Immature natural killer cell (primary cell): ENCODE measurements at regions not wholly inside any gene's neighbourhood (a gene's known extent, or its start where the extent isn't known, plus 50 kb on each side); places are given as distances from the start of the nearest gene placed in this dataset.

Source experiments
- DNase-seq, 3 donors: peaks; one replicate each; pipeline ENCODE4 v3.0.0; 2022; ENCODE audit warnings: mixed read lengths in 1 of 3
- H3K27ac Mint-ChIP-seq, 6 donors: one replicate each; pipeline ENCODE4 v1.8.0; 2020; ENCODE audit warnings: mixed read lengths in 6 of 6, mild to moderate bottlenecking in 5 of 6, inconsistent platforms in 4 of 6, moderate library complexity in 3 of 6
- H3K27me3 Mint-ChIP-seq, 3 donors: one replicate each; pipeline ENCODE4 v1.8.0; 2020 to 2021; ENCODE audit warnings: low read depth in 3 of 3, mild to moderate bottlenecking in 3 of 3, mixed read lengths in 3 of 3, moderate library complexity in 3 of 3, inconsistent platforms in 1 of 3
- H3K36me3 Mint-ChIP-seq, 3 donors: one replicate each; pipeline ENCODE4 v1.8.0; 2020; ENCODE audit warnings: mixed read lengths in 3 of 3, inconsistent platforms in 2 of 3, mild to moderate bottlenecking in 2 of 3
- H3K4me1 Mint-ChIP-seq, 2 donors: one replicate each; pipeline ENCODE4 v1.8.0; 2020; ENCODE audit warnings: inconsistent platforms in 2 of 2, mild to moderate bottlenecking in 2 of 2, mixed read lengths in 2 of 2, moderate library complexity in 1 of 2
- H3K4me3 Mint-ChIP-seq, 5 donors: one replicate each; pipeline ENCODE4 v1.8.0; 2020; ENCODE audit warnings: mild to moderate bottlenecking in 5 of 5, mixed read lengths in 5 of 5, inconsistent platforms in 3 of 5, moderate library complexity in 3 of 5
- H3K9me3 Mint-ChIP-seq, 6 donors: one replicate each; pipeline ENCODE4 v1.8.0; 2020; ENCODE audit warnings: mild to moderate bottlenecking in 6 of 6, mixed read lengths in 6 of 6, inconsistent platforms in 4 of 6, moderate library complexity in 3 of 6

- Mint-ChIP-seq H3K36me3 (no peaks in the 10 kb centered on the region), H3K4me3 (no peak overlapping the region), H3K27me3 (no peaks in the 10 kb centered on the region), H3K27ac (no peak overlapping the region), H3K4me1 (no peaks in the 10 kb centered on the region), H3K9me3 (peaks cover 5 to 28% (median 17%) of the 10 kb centered on the region in 6 donors)
- no peak for DNase-seq
These were observed 480.2 kb upstream of the PRICKLE1 start for GRCh38 chr12:43069768-43070221.

GRCh38 chr12:43066471-43066870 lies 476.9 kb upstream of the PRICKLE1 start:
- H3K27ac Mint-ChIP-seq = no peak overlapping the region
- peaks cover 4 to 28% (median 16%) of the 10 kb centered on the region in 6 donors for H3K9me3 Mint-ChIP-seq
- no peaks in the 10 kb centered on the region for H3K4me1 Mint-ChIP-seq
- H3K27me3 Mint-ChIP-seq = no peaks in the 10 kb centered on the region
- no peaks in the 10 kb centered on the region for H3K36me3 Mint-ChIP-seq
- DNase-seq = no peak
- H3K4me3 Mint-ChIP-seq = no peak overlapping the region

DNA sequence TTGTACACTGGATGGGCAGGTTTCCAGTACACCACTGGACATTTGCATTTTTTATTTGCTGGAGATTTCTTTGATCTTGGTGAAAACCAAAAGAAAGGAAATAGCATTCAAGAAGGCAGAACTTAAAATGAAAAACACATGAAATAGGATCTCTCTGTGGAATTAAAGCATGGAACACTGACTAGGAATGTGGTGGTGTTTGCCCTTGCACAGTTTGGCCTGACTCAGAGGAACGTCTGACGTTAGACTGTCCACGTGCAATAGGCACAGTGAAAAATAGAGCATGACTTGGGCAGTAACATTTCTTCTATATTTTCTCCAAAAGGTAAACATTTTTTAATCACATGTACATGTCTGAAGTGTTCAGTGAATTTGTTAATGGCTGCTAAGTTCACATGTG lies 474.1 kb upstream of the PRICKLE1 start:
- Mint-ChIP-seq H3K36me3 (no peaks in the 10 kb centered on the region), H3K9me3 (peaks cover 2 to 23% (median 12%) of the 10 kb centered on the region in 6 donors), H3K27ac (no peak overlapping the region), H3K4me1 (no peaks in the 10 kb centered on the region), H3K27me3 (peaks cover 0 to 1% (median 0%) of the 10 kb centered on the region in 3 donors), H3K4me3 (no peak overlapping the region)
- no peak for DNase-seq

DNA sequence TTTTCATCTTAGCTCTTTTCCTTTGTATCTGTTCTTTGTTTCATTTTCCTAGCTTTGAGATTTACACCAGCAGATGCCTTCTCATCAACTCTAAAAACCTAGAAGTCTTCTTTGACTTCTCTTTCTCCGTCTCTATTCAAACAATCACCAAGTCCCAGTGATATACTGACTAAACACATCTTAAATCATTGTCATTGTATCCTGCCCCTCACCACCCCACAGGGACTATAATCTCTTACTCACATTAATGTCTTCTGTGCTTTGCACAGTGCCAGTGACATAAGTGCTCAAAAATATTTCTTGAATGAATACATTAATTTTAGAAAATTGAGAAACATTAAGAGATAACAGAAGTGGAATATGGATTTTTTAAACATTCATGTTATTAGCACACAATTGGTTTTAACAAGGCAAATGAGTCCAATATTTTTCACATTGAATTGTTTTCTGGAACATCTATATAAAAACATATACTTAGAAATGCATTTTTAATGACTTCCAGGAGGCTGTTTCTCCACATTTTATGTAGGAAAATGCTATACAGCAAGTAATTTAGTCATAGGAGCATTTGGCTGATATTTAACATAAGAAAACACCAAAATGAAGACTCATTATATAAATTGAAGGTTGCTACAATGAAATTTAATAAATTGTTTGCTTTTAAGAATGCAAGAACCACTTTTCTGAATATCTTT lies 472.8 kb upstream of the PRICKLE1 start:
- H3K27me3 Mint-ChIP-seq = peaks cover 0 to 1% (median 0%) of the 10 kb centered on the region in 3 donors
- no peak overlapping the region for H3K27ac Mint-ChIP-seq
- H3K36me3 Mint-ChIP-seq = no peaks in the 10 kb centered on the region
- H3K9me3 Mint-ChIP-seq = peaks cover 2 to 23% (median 16%) of the 10 kb centered on the region in 6 donors
- no peaks in the 10 kb centered on the region for H3K4me1 Mint-ChIP-seq
- DNase-seq = no peak
- H3K4me3 Mint-ChIP-seq = no peak overlapping the region

- Mint-ChIP-seq H3K4me3 (no peak overlapping the region), H3K9me3 (peaks cover 1 to 13% (median 8%) of the 10 kb centered on the region in 6 donors), H3K36me3 (no peaks in the 10 kb centered on the region), H3K4me1 (no peaks in the 10 kb centered on the region), H3K27ac (no peak overlapping the region), H3K27me3 (peaks cover 0 to 1% (median 0%) of the 10 kb centered on the region in 3 donors)
- DNase-seq = no peak
These were observed 471.2 kb upstream of the PRICKLE1 start for GRCh38 chr12:43060742-43061141.

- Mint-ChIP-seq H3K4me3 (no peak overlapping the region), H3K9me3 (peaks cover 6 to 13% (median 11%) of the 10 kb centered on the region in 6 donors), H3K36me3 (no peaks in the 10 kb centered on the region), H3K4me1 (no peaks in the 10 kb centered on the region), H3K27me3 (peaks cover 0 to 2% (median 1%) of the 10 kb centered on the region in 3 donors), H3K27ac (no peak overlapping the region)
- DNase-seq = no peak
These were observed 469.1 kb upstream of the PRICKLE1 start for GRCh38 chr12:43058616-43059015.

- no peak overlapping the region for H3K4me3 Mint-ChIP-seq
- H3K9me3 Mint-ChIP-seq = peaks cover 6 to 13% (median 10%) of the 10 kb centered on the region in 6 donors
- H3K36me3 Mint-ChIP-seq = no peaks in the 10 kb centered on the region
- H3K27ac Mint-ChIP-seq = no peak overlapping the region
- peaks cover 1 to 2% (median 2%) of the 10 kb centered on the region in 3 donors for H3K27me3 Mint-ChIP-seq
- no peaks in the 10 kb centered on the region for H3K4me1 Mint-ChIP-seq
- no peak for DNase-seq
These were observed 468.0 kb upstream of the PRICKLE1 start for GRCh38 chr12:43057566-43057965.

DNA sequence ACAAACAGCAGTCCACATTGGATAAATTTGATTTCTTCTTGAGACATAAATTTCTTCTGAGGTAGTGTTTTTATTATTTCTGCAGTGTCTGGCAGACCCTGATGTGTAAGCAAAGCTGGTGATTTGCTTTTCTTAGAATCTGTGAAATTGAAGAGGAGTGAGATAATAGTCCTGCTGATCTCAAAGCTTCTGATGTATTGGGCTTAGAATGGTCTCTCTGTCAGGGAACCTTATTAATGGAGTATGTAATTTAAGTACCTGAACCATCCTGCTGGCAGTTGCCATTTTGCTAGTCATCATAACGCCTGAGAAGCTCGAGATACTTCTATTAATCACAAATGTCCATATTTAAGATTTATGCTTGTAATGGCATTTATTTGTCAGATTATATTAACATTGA lies 464.5 kb upstream of the PRICKLE1 start:
- Mint-ChIP-seq H3K27me3 (peaks cover 1 to 3% (median 2%) of the 10 kb centered on the region in 3 donors), H3K4me3 (no peak overlapping the region), H3K36me3 (no peaks in the 10 kb centered on the region), H3K4me1 (no peaks in the 10 kb centered on the region), H3K27ac (no peak overlapping the region), H3K9me3 (peaks cover 6 to 14% (median 8%) of the 10 kb centered on the region in 6 donors)
- DNase-seq = no peak

- peaks cover 0 to 3% (median 2%) of the 10 kb centered on the region in 3 donors for H3K27me3 Mint-ChIP-seq
- H3K4me3 Mint-ChIP-seq = no peak overlapping the region
- no peaks in the 10 kb centered on the region for H3K36me3 Mint-ChIP-seq
- H3K9me3 Mint-ChIP-seq = peaks cover 4 to 13% (median 11%) of the 10 kb centered on the region in 6 donors
- no peaks in the 10 kb centered on the region for H3K4me1 Mint-ChIP-seq
- no peak for DNase-seq
- no peak overlapping the region for H3K27ac Mint-ChIP-seq
These were observed 462.9 kb upstream of the PRICKLE1 start for GRCh38 chr12:43052441-43052840.

GRCh38 chr12:43044241-43044640 lies 454.7 kb upstream of the PRICKLE1 start:
- Mint-ChIP-seq H3K27ac (no peak overlapping the region), H3K27me3 (no peaks in the 10 kb centered on the region), H3K4me3 (no peak overlapping the region), H3K36me3 (no peaks in the 10 kb centered on the region), H3K9me3 (peaks cover 5 to 26% (median 11%) of the 10 kb centered on the region in 6 donors), H3K4me1 (no peaks in the 10 kb centered on the region)
- DNase-seq = no peak

DNA sequence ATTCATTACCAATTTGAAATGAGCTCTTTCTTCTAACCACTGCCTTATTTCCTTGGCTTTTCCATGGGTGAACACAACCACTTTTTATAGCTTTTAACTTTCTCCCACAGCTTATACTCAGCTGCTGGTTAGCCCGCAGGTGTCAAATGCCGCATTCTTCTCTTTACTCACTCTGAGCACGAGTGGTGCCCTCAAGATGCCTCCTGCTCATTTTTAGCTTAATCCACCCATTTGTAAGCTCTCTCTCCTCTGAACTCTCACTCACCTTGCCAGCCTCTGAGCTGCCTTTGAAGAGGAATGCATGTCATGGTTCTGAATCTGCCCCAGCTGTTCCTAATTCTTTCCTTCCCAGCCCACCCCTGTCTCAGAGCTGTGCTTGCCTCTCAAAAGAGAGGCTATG lies 449.4 kb upstream of the PRICKLE1 start:
- Mint-ChIP-seq H3K4me3 (no peak overlapping the region), H3K4me1 (no peaks in the 10 kb centered on the region), H3K9me3 (peaks cover 5 to 56% (median 24%) of the 10 kb centered on the region in 6 donors), H3K36me3 (no peaks in the 10 kb centered on the region), H3K27me3 (peaks cover 0 to 3% (median 0%) of the 10 kb centered on the region in 3 donors), H3K27ac (no peak overlapping the region)
- DNase-seq = no peak

- Mint-ChIP-seq H3K27ac (no peak overlapping the region), H3K4me1 (no peaks in the 10 kb centered on the region), H3K36me3 (no peaks in the 10 kb centered on the region), H3K27me3 (no peaks in the 10 kb centered on the region), H3K4me3 (no peak overlapping the region), H3K9me3 (peaks cover 4 to 53% (median 23%) of the 10 kb centered on the region in 6 donors)
- DNase-seq = no peak
These were observed 440.4 kb upstream of the PRICKLE1 start for GRCh38 chr12:43029971-43030370.

DNA sequence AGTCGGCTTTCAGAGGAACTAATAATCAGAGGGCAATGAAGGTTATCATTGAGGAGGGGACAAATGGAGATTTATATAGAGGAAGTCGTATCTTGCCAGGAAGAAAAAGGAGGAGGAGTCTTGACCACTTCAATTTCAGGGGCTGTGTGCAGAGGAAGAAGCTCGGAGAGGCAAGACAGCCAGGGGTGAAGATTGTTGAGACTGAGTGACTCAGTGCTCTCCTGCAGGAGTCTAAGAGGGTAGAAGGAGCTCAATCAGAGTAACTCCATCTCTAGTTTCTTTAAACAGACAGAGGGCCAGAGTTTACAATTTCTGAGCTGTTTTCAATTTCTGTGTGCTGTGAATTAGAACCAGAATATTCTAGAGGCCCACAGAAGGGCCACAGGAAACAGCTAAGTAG lies 439.3 kb upstream of the PRICKLE1 start:
- no peak overlapping the region for H3K27ac Mint-ChIP-seq
- peaks cover 4 to 48% (median 16%) of the 10 kb centered on the region in 6 donors for H3K9me3 Mint-ChIP-seq
- no peaks in the 10 kb centered on the region for H3K4me1 Mint-ChIP-seq
- H3K4me3 Mint-ChIP-seq = no peak overlapping the region
- no peak for DNase-seq
- no peaks in the 10 kb centered on the region for H3K36me3 Mint-ChIP-seq
- no peaks in the 10 kb centered on the region for H3K27me3 Mint-ChIP-seq

- no peak overlapping the region for H3K27ac Mint-ChIP-seq
- H3K36me3 Mint-ChIP-seq = no peaks in the 10 kb centered on the region
- no peak overlapping the region for H3K4me3 Mint-ChIP-seq
These were observed 433.3 kb upstream of the PRICKLE1 start for GRCh38 chr12:43022838-43023237.

More at GRCh38 chr12:43022838-43023237, 433.3 kb upstream of the PRICKLE1 start:
- H3K27me3 Mint-ChIP-seq = no peaks in the 10 kb centered on the region
- H3K9me3 Mint-ChIP-seq = peaks cover 0 to 23% (median 9%) of the 10 kb centered on the region in 6 donors
- DNase-seq = no peak
- no peaks in the 10 kb centered on the region for H3K4me1 Mint-ChIP-seq
